Keratinocyte (primary cell): ENCODE measurements at regions not wholly inside any gene's neighbourhood (a gene's known extent, or its start where the extent isn't known, plus 50 kb on each side); places are given as distances from the start of the nearest gene placed in this dataset.

Experiments
- DNase-seq: peaks from one replicate; pipeline ENCODE4 v3.0.0-alpha.2; 2011; ENCODE audit warnings: low read depth, missing footprints, low spot score
- FAIRE-seq: peaks from 2 replicates; lab custom pipeline; 2011; peaks lifted over from hg19 to GRCh38; lab: Jason Lieb, UNC
- H2AFZ ChIP-seq: 2 replicates; pipeline ENCODE4 v1.6.0; 2012; ENCODE audit warnings: low read length, control low read depth, inconsistent platforms; ENCODE audit not compliant: control insufficient read depth
- H3K27ac ChIP-seq: 2 replicates; pipeline ENCODE4 v1.5.1; 2011; ENCODE audit warnings: low read length; ENCODE audit not compliant: control insufficient read depth, insufficient read depth
- H3K27me3 ChIP-seq: 3 replicates; pipeline ENCODE4 v1.6.0; 2011; ENCODE audit warnings: low read length; ENCODE audit not compliant: control insufficient read depth, insufficient read depth; ENCODE audit errors: extremely low read depth
- H3K36me3 ChIP-seq, 2 experiments: 2 replicates in 1 of 2; 3 replicates in 1 of 2; pipeline ENCODE4 v1.5.1; 2011; ENCODE audit warnings: low read length in 2 of 2, mild to moderate bottlenecking in 1 of 2; ENCODE audit not compliant: control insufficient read depth in 2 of 2, insufficient read depth in 2 of 2; ENCODE audit errors: extremely low read depth in 1 of 2
- H3K4me1 ChIP-seq: 3 replicates; pipeline ENCODE4 v1.5.1; 2011; ENCODE audit warnings: low read length; ENCODE audit not compliant: control insufficient read depth, insufficient read depth; ENCODE audit errors: extremely low read depth
- H3K4me2 ChIP-seq: 3 replicates; pipeline ENCODE4 v1.6.0; 2011; ENCODE audit warnings: low read depth, low read length; ENCODE audit not compliant: control insufficient read depth, insufficient read depth; ENCODE audit errors: extremely low read depth
- H3K4me3 ChIP-seq, 3 experiments: fragments of 200-600 bp in 1 of 3; sonication (generic) in 1 of 3; 2 replicates in 2 of 3; 3 replicates in 1 of 3; pipeline ENCODE4 v1.5.1; 2011 to 2016; ENCODE audit warnings: low read length in 3 of 3, mild to moderate bottlenecking in 3 of 3, control low read depth in 2 of 3, inconsistent platforms in 1 of 3, low read depth in 1 of 3, mixed read lengths in 1 of 3, mixed run types in 1 of 3, moderate library complexity in 1 of 3; ENCODE audit not compliant: control insufficient read depth in 2 of 3, insufficient read depth in 2 of 3; ENCODE audit errors: extremely low read depth in 1 of 3
- H3K79me2 ChIP-seq: 2 replicates; pipeline ENCODE4 v1.6.0; 2012; ENCODE audit warnings: low read length; ENCODE audit not compliant: control insufficient read depth, insufficient read depth
- H3K9ac ChIP-seq: 3 replicates; pipeline ENCODE4 v1.6.0; 2011; ENCODE audit warnings: low read length; ENCODE audit not compliant: control insufficient read depth, insufficient read depth; ENCODE audit errors: extremely low read depth
- H3K9me1 ChIP-seq: 3 replicates; pipeline ENCODE4 v1.6.0; 2011; ENCODE audit warnings: low read length; ENCODE audit not compliant: control insufficient read depth, insufficient read depth; ENCODE audit errors: extremely low read depth
- H3K9me3 ChIP-seq: 2 replicates; pipeline ENCODE4 v1.5.1; 2012; ENCODE audit warnings: low read depth, low read length; ENCODE audit not compliant: control insufficient read depth
- H4K20me1 ChIP-seq: 3 replicates; pipeline ENCODE4 v1.6.0; 2011; ENCODE audit warnings: low read length; ENCODE audit not compliant: control insufficient read depth, insufficient read depth; ENCODE audit errors: extremely low read depth
- CTCF ChIP-seq, 3 experiments: IDR thresholded peaks in 1 of 3; conservative IDR thresholded peaks in 1 of 3; optimal IDR thresholded peaks in 1 of 3; 2 replicates in 2 of 3; 3 replicates in 1 of 3; pipeline versions ENCODE3 to v1.5.1; 2011; ENCODE audit warnings: low read length in 3 of 3, mild to moderate bottlenecking in 3 of 3, moderate library complexity in 2 of 3, control low read depth in 1 of 3, inconsistent platforms in 1 of 3; ENCODE audit not compliant: insufficient read depth in 2 of 3; ENCODE audit errors: extremely low read depth in 1 of 3
- EZH2 ChIP-seq: IDR thresholded peaks from one replicate; pipeline ENCODE4 v1.6.1; 2012; ENCODE audit warnings: inconsistent platforms, mild to moderate bottlenecking, low read length, moderate library complexity
- dilution Hi-C: fragments of 300-500 bp; cut with MboI; formaldehyde crosslinking; loops from one replicate; pipeline ENCODE4 v1.7.0; 2020; ENCODE audit warnings: low sequenced_read_pairs; ENCODE audit not compliant: extremely low pct_ligation_motif_present

- Histone ChIP-seq H3K79me2 (no peaks in the 10 kb centered on the region), H2AFZ (no peak overlapping the region), H3K27ac (no peak overlapping the region), H3K9me3 (peaks cover 3% of the 10 kb centered on the region), H4K20me1 (no peaks in the 10 kb centered on the region), H3K36me3 (no peaks in the 10 kb centered on the region), H3K4me1 (no peaks in the 10 kb centered on the region), H3K4me3 (no peak overlapping the region), H3K9me1 (no peaks in the 10 kb centered on the region), H3K27me3 (no peaks in the 10 kb centered on the region), H3K4me2 (no peak overlapping the region), H3K9ac (no peak overlapping the region)
- no peak for FAIRE-seq
- TF ChIP-seq CTCF (optimal IDR thresholded peaks at IDR 0.05 in 1 of 3, IDR thresholded peaks at IDR 0.05 in 1 of 3, conservative IDR thresholded peaks at IDR 0.05 in 1 of 3; ENCODE audit: extremely low read depth in 1 of 3, insufficient read depth in 2 of 3, low read length in 3 of 3) (no peak), EZH2 (no peak)
- DNase-seq, result no peak
- dilution Hi-C loops, result no loop called here
These were observed 141.2 kb downstream of the DHX35 start for GRCh38 chr20:39103305-39103704.

- Histone ChIP-seq H3K27me3 (no peaks in the 10 kb centered on the region), H3K79me2 (no peaks in the 10 kb centered on the region), H3K36me3 (no peaks in the 10 kb centered on the region), H2AFZ (no peak overlapping the region), H3K27ac (no peak overlapping the region), H3K4me3 (no peak overlapping the region), H3K9me3 (peaks cover 3% of the 10 kb centered on the region), H3K9ac (no peak overlapping the region), H3K9me1 (no peaks in the 10 kb centered on the region), H3K4me2 (no peak overlapping the region), H4K20me1 (no peaks in the 10 kb centered on the region), H3K4me1 (no peaks in the 10 kb centered on the region)
- TF ChIP-seq EZH2 (no peak), CTCF (optimal IDR thresholded peaks at IDR 0.05 in 1 of 3, IDR thresholded peaks at IDR 0.05 in 1 of 3, conservative IDR thresholded peaks at IDR 0.05 in 1 of 3; ENCODE audit: extremely low read depth in 1 of 3, insufficient read depth in 2 of 3, low read length in 3 of 3) (no peak)
- dilution Hi-C loops, result no loop called here
- no peak for DNase-seq
- no peak for FAIRE-seq
These were observed 139.8 kb downstream of the DHX35 start for GRCh38 chr20:39101895-39102294.
